ENCODE measurements at regions not wholly inside any gene's neighbourhood (a gene's known extent, or its start where the extent isn't known, plus 50 kb on each side); places are given as distances from the start of the nearest gene placed in this dataset.

DNA sequence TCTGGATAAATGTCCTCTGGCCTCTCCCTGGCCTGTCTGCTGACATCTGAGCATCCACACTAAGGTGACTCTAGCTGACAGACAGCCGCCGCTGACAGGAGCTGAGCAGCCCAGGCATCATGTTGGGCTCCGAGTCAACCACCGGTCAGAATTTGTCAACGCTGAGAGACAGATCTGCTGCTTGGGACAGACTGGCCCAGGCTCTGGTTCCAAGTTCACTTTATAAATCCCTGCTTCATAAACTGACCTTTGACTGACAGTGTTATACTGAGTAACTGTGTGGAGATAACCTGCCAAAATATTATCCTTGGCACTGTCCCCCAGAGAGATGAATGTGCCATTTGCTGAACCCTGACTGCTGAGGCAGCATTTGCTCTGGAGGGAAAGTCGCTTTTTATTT lies 616.7 kb downstream of the NPHP4 start:
- TF ChIP-seq, protein P1, sequence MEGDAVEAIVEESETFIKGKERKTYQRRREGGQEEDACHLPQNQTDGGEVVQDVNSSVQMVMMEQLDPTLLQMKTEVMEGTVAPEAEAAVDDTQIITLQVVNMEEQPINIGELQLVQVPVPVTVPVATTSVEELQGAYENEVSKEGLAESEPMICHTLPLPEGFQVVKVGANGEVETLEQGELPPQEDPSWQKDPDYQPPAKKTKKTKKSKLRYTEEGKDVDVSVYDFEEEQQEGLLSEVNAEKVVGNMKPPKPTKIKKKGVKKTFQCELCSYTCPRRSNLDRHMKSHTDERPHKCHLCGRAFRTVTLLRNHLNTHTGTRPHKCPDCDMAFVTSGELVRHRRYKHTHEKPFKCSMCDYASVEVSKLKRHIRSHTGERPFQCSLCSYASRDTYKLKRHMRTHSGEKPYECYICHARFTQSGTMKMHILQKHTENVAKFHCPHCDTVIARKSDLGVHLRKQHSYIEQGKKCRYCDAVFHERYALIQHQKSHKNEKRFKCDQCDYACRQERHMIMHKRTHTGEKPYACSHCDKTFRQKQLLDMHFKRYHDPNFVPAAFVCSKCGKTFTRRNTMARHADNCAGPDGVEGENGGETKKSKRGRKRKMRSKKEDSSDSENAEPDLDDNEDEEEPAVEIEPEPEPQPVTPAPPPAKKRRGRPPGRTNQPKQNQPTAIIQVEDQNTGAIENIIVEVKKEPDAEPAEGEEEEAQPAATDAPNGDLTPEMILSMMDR (IDR thresholded peaks at IDR 0.05 in 2 of 3, conservative IDR thresholded peaks at IDR 0.05 in 1 of 3; ENCODE audit: borderline replicate concordance in 1 of 3, insufficient read depth in 1 of 3, low read depth in 2 of 3, low read length in 2 of 3) = no peak
- TF ChIP-seq EZH2phosphoT487 (IDR thresholded peaks at IDR 0.05; ENCODE audit: borderline replicate concordance) (no peak), POLR2A (IDR thresholded peaks at IDR 0.05; ENCODE audit: borderline replicate concordance, extremely low read depth, insufficient read depth, insufficient read length) (no peak), YY1 (IDR thresholded peaks at IDR 0.05; ENCODE audit: extremely low read depth, insufficient replicate concordance, low read depth, low read length) (no peak), JUND (IDR thresholded peaks at IDR 0.05) (no peak), POLR2AphosphoS5 (IDR thresholded peaks at IDR 0.05; ENCODE audit: low read depth, low read length) (no peak), TCF7L2 (IDR thresholded peaks at IDR 0.05; ENCODE audit: borderline replicate concordance, extremely low read depth, insufficient read depth, insufficient read length) (no peak), SP1 (IDR thresholded peaks at IDR 0.05; ENCODE audit: low read depth) (no peak)
- TF ChIP-seq, protein P2, sequence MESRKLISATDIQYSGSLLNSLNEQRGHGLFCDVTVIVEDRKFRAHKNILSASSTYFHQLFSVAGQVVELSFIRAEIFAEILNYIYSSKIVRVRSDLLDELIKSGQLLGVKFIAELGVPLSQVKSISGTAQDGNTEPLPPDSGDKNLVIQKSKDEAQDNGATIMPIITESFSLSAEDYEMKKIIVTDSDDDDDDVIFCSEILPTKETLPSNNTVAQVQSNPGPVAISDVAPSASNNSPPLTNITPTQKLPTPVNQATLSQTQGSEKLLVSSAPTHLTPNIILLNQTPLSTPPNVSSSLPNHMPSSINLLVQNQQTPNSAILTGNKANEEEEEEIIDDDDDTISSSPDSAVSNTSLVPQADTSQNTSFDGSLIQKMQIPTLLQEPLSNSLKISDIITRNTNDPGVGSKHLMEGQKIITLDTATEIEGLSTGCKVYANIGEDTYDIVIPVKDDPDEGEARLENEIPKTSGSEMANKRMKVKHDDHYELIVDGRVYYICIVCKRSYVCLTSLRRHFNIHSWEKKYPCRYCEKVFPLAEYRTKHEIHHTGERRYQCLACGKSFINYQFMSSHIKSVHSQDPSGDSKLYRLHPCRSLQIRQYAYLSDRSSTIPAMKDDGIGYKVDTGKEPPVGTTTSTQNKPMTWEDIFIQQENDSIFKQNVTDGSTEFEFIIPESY (IDR thresholded peaks at IDR 0.05; ENCODE audit: extremely low read depth, insufficient replicate concordance, low read length) = no peak
- TF ChIP-seq, protein P3, sequence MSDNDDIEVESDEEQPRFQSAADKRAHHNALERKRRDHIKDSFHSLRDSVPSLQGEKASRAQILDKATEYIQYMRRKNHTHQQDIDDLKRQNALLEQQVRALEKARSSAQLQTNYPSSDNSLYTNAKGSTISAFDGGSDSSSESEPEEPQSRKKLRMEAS (IDR thresholded peaks at IDR 0.05) = no peak

Measured in HCT116 (cell line).